Vagina (tissue), 2 donors: ENCODE measurements at regions not wholly inside any gene's neighbourhood (a gene's known extent, or its start where the extent isn't known, plus 50 kb on each side); places are given as distances from the start of the nearest gene placed in this dataset.

Source experiments
- DNase-seq, 2 donors: peaks; one replicate each; pipeline ENCODE4 v3.0.0-alpha.2; 2017; ENCODE audit errors: extremely low spot score in 2 of 2
- H3K27ac ChIP-seq: fragments of 200-600 bp; sonication (generic); one replicate; pipeline ENCODE4 v1.5.1; 2019
- H3K27me3 ChIP-seq: fragments of 200-600 bp; sonication (generic); one replicate; pipeline ENCODE4 v1.5.1; 2019
- H3K36me3 ChIP-seq, 2 donors: fragments of 200-600 bp; sonication (generic); one replicate each; pipeline ENCODE4 v1.5.1; 2017 to 2019
- H3K4me1 ChIP-seq: fragments of 200-600 bp; sonication (generic); one replicate; pipeline ENCODE4 v1.5.1; 2019
- H3K4me3 ChIP-seq, 2 donors: fragments of 200-600 bp; sonication (generic); 1 replicate in 1 of 2; 2 replicates in 1 of 2; pipeline ENCODE4 v1.5.1; 2016 to 2019
- H3K9me3 ChIP-seq: fragments of 200-600 bp; sonication (generic); one replicate; pipeline ENCODE4 v1.5.1; 2019
- CTCF ChIP-seq, 3 experiments: fragments of 450-650 bp in 2 of 3; fragments of 200-600 bp in 1 of 3; sonication (generic) in 1 of 3; IDR thresholded peaks; one replicate each; pipeline ENCODE4 v1.5.1; 2017 to 2019; ENCODE audit warnings: antibody characterized with exemption in 3 of 3, mild to moderate bottlenecking in 2 of 3, moderate library complexity in 2 of 3
- POLR2A ChIP-seq, 2 donors: fragments of 450-650 bp; IDR thresholded peaks; one replicate each; pipeline ENCODE4 v1.6.1; 2017; ENCODE audit warnings: antibody characterized with exemption in 2 of 2, mild to moderate bottlenecking in 2 of 2, moderate library complexity in 2 of 2
- POLR2AphosphoS5 ChIP-seq, 2 donors: sonication (generic); formaldehyde crosslinking; IDR thresholded peaks; one replicate each; pipeline ENCODE4 v1.9.0; 2017; ENCODE audit warnings: antibody characterized with exemption in 2 of 2, mild to moderate bottlenecking in 2 of 2, low read depth in 1 of 2; ENCODE audit not compliant: insufficient read depth in 1 of 2
- intact Hi-C: fragments of 100-400 bp; cut with DNase I; formaldehyde crosslinking; loops from one replicate; pipeline ENCODE4 v1.15.1; 2023

DNA sequence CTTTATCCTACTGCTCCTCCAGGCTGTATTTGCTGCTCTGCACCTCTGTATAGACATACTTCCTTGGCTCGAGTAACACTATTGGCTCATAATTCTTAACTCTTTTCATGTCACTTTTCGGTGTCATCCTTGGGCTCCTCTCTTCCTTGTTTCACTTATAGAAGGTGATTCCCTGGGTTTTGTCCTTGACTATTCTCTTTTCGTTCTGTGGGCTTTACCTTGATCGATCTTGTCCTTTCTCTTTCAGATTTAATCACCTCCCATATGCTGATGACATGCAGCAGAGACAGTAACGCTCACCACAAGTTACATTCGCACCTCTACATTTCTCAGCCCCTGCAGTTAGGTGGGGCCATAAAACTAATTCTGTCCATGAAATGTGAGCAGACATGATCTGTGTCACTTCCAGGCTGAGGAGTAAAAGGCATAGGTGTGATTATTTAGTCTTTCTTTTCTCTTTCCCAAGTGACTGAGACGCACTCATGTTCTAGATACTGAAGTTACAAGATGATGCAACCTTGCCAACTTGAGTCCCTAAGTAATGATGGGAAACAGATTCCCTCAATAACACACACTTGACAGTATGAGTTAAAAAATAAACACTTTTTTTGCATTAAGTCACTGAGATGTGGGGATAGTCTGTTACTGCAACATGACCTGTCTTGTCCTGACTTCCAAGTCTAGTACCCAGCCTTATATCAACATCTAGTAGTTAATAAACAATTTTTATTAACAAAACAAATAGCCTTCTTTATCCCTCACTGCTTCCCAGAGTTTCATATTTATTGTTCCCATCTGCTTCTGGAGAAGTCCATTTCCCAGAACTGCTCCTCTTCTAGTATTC is 49.9 kb upstream of the HAO2 start:
- intact Hi-C loops = no loop called here
- Histone ChIP-seq H3K9me3 (no peaks in the 10 kb centered on the region), H3K4me1 (no peaks in the 10 kb centered on the region), H3K4me3 (no peak overlapping the region), H3K27me3 (no peaks in the 10 kb centered on the region), H3K27ac (no peak overlapping the region), H3K36me3 (no peaks in the 10 kb centered on the region)
- no peak for DNase-seq
- TF ChIP-seq POLR2AphosphoS5 (IDR thresholded peaks at IDR 0.05; ENCODE audit: insufficient read depth in 1 of 2, low read depth in 1 of 2) (no peak), POLR2A (IDR thresholded peaks at IDR 0.05) (no peak), CTCF (IDR thresholded peaks at IDR 0.05) (no peak)
